ENCODE measurements at regions not wholly inside any gene's neighbourhood (a gene's known extent, or its start where the extent isn't known, plus 50 kb on each side); places are given as distances from the start of the nearest gene placed in this dataset.

- TF ChIP-seq CTCF (IDR thresholded peaks at IDR 0.05; ENCODE audit: low read depth, low read length), result no peak
- H3K4me3 ChIP-seq (ENCODE audit: low read depth, low read length), result no peak overlapping the region
Measured at GRCh38 chr10:125548878-125549277, 134.1 kb downstream of the TEX36 start.

- H3K4me3 ChIP-seq (ENCODE audit: low read depth, low read length), result no peak overlapping the region
- no peak for TF ChIP-seq CTCF (IDR thresholded peaks at IDR 0.05; ENCODE audit: low read depth, low read length)
Measured at GRCh38 chr10:125548356-125548755, 134.6 kb downstream of the TEX36 start.

GRCh38 chr10:125547010-125547650 is 135.8 kb downstream of the TEX36 start:
- TF ChIP-seq CTCF (IDR thresholded peaks at IDR 0.05; ENCODE audit: low read depth, low read length), result no peak
- H3K4me3 ChIP-seq (ENCODE audit: low read depth, low read length), result no peak overlapping the region

- TF ChIP-seq CTCF (IDR thresholded peaks at IDR 0.05; ENCODE audit: low read depth, low read length), result no peak
- H3K4me3 ChIP-seq (ENCODE audit: low read depth, low read length), result no peak overlapping the region
Measured at GRCh38 chr10:125543796-125544195, 139.2 kb downstream of the TEX36 start.

GRCh38 chr10:125538947-125539731 is 143.8 kb downstream of the TEX36 start:
- TF ChIP-seq CTCF (IDR thresholded peaks at IDR 0.05; ENCODE audit: low read depth, low read length), result no peak
- no peak overlapping the region for H3K4me3 ChIP-seq (ENCODE audit: low read depth, low read length)

- no peak for TF ChIP-seq CTCF (IDR thresholded peaks at IDR 0.05; ENCODE audit: low read depth, low read length)
- no peak overlapping the region for H3K4me3 ChIP-seq (ENCODE audit: low read depth, low read length)
Measured at GRCh38 chr10:125536236-125536635, 146.7 kb downstream of the TEX36 start.

GRCh38 chr10:125535559-125535958 is 147.4 kb downstream of the TEX36 start:
- no peak overlapping the region for H3K4me3 ChIP-seq (ENCODE audit: low read depth, low read length)
- no peak for TF ChIP-seq CTCF (IDR thresholded peaks at IDR 0.05; ENCODE audit: low read depth, low read length)

Measured in WI38 (cell line).